Hippocampal formation (tissue), 2 donors: ENCODE measurements at regions not wholly inside any gene's neighbourhood (a gene's known extent, or its start where the extent isn't known, plus 50 kb on each side); places are given as distances from the start of the nearest gene placed in this dataset.
"Not testable (repeated sequence)": the region's sequence is repeated elsewhere in the genome, so short reads cannot be mapped to it uniquely, and the experiment has no call there.

Experiments used
- DNase-seq, 2 donors: peaks; one replicate each; lab custom pipeline; 2025; lab: John Stamatoyannopoulos, UW

DNA sequence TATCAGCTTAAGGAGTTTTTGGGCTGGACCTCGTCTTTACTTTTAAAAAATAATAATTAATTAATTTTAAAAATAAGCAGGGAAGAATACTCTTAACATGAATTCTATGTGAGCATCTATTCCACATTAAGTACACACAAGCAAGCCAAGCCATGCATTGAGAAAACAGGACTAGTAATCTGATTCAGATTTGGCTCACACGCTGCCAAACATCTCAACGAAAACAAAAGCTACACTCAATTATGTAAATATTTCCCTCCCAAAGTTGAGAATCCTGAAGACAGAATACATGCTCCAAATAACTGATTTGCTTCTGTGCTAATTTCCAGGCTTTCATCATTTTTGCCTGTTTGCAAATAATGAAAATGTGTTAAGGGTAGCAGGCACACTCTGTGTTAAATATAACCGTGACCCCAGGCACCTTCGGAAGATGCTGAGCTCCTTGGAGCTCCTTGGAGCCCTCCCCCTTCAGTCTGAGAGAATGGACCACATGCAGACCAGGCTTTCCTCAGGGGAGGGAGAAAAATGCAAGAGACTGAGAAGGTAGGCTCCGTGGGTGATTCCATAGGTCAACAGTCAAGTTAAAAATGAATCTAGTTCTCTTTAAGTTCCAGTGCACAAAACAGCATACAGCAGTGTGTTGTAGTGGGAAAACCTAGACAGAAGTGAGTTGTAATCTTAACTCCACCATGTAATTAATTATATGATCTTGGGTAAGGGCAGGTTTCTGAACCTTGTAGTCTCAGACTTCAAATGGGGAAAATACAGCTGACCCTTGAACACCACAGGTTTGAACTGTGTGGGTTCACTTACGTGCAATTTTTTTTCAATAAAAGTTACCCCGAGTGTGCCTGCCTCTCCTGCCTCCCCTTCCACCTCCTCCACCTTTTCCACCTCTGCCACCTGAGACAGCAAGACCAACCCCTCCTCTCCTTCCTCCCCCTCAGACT is 161.3 kb upstream of the RREB1 start:
- DNase-seq, result no peak

DNA sequence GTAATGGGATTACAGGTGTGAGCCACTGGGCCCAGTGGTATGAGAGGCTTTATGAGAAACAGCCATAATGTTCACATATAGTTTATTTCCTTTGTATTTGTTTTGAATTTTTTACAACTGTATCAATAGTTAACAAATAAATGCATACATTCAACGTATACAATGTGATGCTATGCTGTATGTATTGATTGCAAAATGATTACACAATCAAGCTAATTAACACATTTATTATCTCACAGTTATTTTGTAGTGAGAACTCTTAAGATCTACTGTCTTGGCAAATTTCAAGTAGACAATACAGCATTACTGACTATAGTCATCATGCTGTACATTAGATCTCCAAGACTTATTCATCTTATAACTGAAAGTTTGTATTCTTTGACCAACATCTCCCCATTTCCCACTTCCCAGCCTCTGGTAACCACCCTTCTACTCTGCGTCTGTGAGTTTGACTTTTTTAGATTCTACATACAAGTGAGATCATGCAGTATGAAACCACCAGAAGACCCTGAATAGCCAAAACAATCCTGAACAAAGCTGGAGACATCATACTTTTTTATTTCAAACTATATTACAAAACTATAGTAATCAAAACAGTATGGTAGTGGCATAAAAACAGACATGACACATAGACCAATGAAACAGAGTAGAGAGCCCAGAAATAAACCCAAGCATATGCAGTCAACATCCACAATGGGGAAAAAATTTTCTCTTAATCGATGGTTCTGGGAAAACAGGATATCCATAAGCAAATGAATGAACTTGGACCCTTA is 157.2 kb upstream of the RREB1 start:
- no peak for DNase-seq

- DNase-seq, result no peak
These were observed 156.4 kb upstream of the RREB1 start for GRCh38 chr6:6951355-6951754.

- no peak for DNase-seq
These were observed 155.3 kb upstream of the RREB1 start for GRCh38 chr6:6952484-6952883.

DNA sequence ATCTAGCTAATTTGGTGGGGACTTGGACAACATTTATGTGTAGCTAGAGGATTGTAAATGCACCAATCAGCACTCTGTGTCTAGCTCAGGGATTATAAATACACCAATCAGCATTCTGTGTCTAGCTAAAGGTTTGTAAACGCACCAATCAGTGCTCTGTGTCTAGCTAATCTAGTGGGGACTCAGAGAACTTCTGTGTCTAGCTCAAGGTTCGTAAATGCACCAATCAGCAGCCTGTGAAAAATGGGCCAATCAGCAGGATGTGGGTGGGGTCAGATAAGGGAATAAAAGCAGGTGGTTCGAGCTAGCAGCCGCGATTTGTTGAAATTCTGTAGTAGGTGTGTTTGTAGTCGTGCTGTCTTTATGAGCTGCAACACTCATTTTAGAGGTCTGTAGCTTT is 154.8 kb upstream of the RREB1 start:
- not testable (repeated sequence) for DNase-seq

- DNase-seq, result no peak
These were observed 147.1 kb upstream of the RREB1 start for GRCh38 chr6:6960571-6961251.

GRCh38 chr6:6962086-6962485 is 145.7 kb upstream of the RREB1 start:
- no peak for DNase-seq

GRCh38 chr6:6962699-6963098 is 145.1 kb upstream of the RREB1 start:
- no peak for DNase-seq

- DNase-seq, result not testable (repeated sequence)
These were observed 144.4 kb upstream of the RREB1 start for GRCh38 chr6:6963390-6963789.

- no peak for DNase-seq
These were observed 143.1 kb upstream of the RREB1 start for GRCh38 chr6:6964675-6965074.

GRCh38 chr6:6966127-6966526 is 141.6 kb upstream of the RREB1 start:
- no peak for DNase-seq

DNA sequence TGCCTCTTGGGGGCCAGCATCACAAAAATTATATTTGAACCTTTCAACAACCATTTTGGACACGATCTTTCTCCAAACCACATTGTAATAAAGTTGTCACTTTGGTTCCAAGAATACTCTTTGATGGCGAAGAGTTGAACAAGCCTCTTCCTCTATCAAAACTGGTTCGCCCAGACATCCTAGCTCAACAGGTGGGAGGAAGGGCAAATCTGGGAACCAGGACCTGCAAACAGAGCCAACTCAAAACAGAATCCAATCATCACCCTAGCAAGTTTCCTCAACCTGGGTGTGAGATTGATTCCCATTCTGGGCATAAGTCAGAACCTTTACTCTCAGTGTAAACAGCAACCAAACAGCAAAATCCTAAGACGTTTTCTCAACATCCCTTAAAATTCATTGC is 141.2 kb upstream of the RREB1 start:
- DNase-seq, result no peak

DNA sequence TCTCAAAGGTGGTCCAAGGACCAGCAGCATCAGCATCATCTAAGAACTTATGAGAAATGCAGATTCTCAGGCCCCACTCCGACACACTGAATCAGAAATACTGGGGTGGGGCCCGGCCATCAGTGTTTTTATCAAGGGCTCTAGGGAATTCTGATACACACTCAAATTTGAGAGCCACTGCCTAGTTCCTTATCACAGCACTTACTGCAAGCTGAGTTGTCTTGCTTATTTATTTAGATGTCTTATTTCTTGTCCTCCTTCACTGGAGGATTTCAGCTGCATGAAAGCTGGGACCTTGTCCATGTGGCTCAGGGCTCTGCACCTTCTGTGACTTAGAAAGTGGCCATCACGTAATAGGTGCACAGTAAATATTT is 139.4 kb upstream of the RREB1 start:
- DNase-seq, result no peak

DNA sequence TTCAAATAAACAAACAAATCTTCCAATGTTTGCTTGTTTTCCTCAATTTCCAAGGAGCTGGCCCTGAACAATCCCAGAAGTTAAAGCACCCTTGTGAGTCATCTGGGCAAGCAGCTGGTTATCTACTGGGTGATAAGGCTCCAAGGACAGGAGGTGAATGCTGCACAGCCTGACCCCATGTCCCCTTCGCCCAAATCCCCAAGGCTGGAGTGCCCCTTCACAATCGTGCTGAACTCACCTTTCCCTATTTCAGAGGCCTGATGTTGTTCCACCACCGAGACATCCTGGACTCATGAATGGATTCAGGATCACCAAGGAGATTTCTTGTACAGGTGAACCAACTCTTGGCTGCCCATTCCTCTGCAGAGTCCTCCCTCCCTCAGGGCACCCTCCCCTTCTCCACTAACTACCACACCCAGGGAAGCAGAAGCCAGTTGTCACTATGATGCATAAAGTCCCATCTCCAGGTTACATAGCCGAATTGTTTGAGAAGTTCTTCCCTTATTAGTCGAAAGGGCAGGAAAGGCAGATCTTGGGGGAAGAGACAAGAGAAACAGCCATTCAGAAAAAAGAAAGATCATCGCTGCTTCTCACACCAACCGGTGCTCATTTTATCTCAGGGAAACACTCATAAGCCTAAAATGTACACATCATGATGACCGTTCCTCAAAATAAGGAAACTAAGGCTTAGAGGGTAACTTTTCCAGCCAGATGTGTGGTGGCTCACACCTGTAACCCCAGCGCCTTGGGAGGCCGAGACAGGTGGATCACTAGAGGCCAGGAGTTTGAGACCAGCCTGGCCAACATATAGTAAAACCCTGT is 138.8 kb upstream of the RREB1 start:
- no peak for DNase-seq

DNA sequence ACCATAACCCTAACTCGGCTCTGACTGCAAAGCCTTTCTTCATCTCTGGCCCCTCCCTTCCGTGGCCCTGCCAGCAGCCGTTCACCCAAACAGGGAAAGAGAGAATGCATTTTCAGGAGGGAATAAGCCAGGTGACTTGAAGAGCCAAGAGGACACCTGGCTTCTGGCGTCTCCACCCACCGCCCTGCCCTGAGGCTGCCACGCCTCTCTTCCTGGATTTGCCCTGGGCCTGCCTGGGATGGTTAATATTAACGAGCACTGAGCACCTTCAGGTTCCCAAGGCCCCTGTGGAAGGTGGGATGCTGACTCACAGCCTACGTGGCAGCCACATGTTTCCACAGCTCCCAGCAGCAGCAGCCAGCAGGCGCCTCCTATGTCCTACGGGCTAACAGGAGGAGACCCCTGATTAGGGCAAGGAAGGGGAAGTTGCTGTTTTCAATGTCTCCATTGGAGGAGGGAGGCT is 138.0 kb upstream of the RREB1 start:
- DNase-seq, result no peak

- DNase-seq, result no peak
These were observed 136.9 kb upstream of the RREB1 start for GRCh38 chr6:6970851-6971250.

DNA sequence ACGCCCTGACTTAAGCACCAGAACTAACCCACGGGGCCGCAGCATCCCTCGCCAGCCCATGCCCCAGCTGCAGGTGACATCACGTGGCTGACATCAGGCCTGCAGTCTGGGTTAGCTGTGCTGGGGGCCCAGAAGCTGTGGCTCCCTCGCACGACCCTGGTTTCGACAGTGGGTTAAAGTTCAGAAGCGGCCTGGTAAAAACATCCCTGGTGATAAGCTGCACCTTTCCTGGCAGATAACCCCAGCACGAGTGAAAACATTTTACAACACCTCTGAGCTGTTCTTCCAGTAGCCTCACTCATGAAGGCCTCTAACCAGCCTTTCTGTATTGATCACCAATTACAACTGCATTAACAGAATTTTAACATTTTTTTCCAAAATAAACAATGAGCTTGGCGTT is 136.4 kb upstream of the RREB1 start:
- no peak for DNase-seq

- DNase-seq, result no peak
These were observed 135.3 kb upstream of the RREB1 start for GRCh38 chr6:6972456-6972855.

DNA sequence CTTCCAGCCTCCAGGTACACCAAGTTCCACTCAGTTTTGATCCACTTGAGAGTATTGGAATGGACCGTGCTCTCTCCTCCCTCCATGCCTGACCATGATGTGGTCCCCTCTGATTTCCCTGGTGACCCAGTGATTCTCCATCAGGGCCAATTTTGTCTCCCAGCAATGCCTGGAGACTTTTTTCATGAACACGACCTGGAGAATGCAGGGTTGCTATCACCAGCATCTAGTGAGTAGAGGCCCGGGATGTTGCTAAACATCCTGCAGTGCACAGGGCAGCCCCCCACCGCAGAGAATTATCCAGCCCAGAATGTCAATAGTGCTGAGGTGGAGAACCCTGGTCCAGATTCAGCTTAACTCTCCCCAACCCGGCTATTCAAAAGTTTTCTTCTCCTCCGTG is 134.0 kb upstream of the RREB1 start:
- no peak for DNase-seq

DNA sequence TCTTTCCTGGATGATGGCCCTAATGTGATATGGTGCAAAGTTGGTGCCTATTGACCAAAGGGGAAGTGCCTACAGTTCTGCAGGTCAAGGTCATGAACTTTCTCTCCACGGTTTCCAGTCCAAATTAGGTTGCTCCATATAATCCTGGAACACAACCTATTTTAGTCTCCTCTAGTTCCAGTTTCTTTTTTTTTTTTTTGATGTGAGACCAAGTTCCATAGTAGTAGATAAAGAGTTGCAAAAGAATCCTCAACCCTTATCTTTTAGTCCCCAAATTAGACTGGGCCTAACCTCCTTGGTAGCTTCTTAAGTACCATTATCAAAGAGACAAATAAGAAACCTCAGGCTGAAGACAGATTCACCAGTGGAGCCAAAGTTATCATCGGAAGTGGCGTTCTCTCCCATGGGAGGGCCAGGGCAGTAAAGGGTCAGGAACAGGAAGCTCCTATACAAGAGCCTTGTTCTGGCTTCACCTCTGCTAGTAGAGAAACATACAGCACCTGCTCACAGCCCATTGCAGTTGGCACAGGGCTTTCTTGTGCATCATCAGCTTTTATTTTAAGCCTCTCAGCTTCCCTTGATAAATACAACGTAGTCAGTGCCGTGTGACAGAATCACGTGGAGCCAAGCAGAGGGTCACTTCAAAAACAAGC is 132.2 kb upstream of the RREB1 start:
- no peak for DNase-seq

GRCh38 chr6:6976193-6976592 is 131.6 kb upstream of the RREB1 start:
- DNase-seq, result no peak
